GM12892 (cell line): ENCODE measurements at regions not wholly inside any gene's neighbourhood (a gene's known extent, or its start where the extent isn't known, plus 50 kb on each side); places are given as distances from the start of the nearest gene placed in this dataset.

Experiments used
- POLR2A ChIP-seq: IDR thresholded peaks from 2 replicates; pipeline ENCODE4 v1.6.1; 2011; ENCODE audit warnings: low read depth, low read length, control low read depth
- POLR2AphosphoS5 ChIP-seq: IDR thresholded peaks from 2 replicates; pipeline ENCODE4 v1.6.1; 2011; ENCODE audit warnings: low read depth, low read length, control low read depth
- TAF1 ChIP-seq: IDR thresholded peaks from 2 replicates; pipeline ENCODE4 v1.6.1; 2011; ENCODE audit warnings: low read depth, mild to moderate bottlenecking, control low read depth, low read length, borderline replicate concordance

DNA sequence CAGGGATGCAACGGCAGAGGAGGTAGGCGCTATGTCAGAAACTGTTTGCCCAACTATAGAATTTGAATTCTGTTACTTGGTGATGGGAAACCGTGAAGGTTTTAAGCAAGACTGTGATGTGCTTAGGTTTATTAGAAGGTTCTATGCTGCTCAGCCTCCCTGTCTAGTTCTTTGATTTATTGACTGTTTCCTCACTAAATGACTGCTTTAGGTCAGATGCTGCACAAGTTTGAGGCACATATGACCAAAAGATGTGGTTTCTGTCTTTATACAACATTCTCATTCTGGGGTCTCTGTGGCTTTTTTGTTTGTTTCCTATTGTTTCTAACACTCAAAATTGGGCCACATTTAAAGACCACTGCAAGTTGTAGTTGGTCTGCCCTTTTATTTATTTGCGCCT, 323.0 kb upstream of the OBI1 start:
- TF ChIP-seq TAF1 = no peak
- no peak for TF ChIP-seq POLR2A
- TF ChIP-seq POLR2AphosphoS5 = no peak
